ENCODE measurements at regions not wholly inside any gene's neighbourhood (a gene's known extent, or its start where the extent isn't known, plus 50 kb on each side); places are given as distances from the start of the nearest gene placed in this dataset.

GRCh38 chr12:97951239-97951638, 488.6 kb downstream of the RMST start:
- TF ChIP-seq EZH2 (IDR thresholded peaks at IDR 0.05; ENCODE audit: borderline replicate concordance, low read length) = no peak
- no peak for TF ChIP-seq CTCF (IDR thresholded peaks at IDR 0.05; ENCODE audit: low read length)
